ENCODE measurements at regions not wholly inside any gene's neighbourhood (a gene's known extent, or its start where the extent isn't known, plus 50 kb on each side); places are given as distances from the start of the nearest gene placed in this dataset.

DNA sequence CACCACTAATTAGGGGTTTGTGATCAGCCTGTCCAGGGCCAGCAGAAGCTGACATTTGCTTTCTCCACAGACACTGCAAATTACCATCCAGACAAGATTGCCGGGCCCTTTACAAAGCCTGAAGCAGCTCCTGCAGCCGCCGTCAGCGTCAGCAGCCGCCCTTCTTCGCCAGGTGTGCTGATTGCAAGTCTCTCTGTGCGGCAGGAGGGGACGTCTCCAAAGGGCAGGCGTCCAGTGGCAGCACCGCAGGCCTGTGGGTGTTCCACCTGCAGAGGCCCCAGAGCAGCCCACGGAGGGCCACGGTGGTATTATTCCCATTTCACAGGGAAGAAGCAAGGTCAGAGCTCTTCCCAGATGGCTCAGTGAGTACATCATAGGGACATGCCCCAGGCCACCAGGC, 108.0 kb upstream of the PPP1R26 start:
- ChIA-PET CTCF (no interaction called here), POLR2A (no interaction called here)
- TF ChIP-seq, protein P1, sequence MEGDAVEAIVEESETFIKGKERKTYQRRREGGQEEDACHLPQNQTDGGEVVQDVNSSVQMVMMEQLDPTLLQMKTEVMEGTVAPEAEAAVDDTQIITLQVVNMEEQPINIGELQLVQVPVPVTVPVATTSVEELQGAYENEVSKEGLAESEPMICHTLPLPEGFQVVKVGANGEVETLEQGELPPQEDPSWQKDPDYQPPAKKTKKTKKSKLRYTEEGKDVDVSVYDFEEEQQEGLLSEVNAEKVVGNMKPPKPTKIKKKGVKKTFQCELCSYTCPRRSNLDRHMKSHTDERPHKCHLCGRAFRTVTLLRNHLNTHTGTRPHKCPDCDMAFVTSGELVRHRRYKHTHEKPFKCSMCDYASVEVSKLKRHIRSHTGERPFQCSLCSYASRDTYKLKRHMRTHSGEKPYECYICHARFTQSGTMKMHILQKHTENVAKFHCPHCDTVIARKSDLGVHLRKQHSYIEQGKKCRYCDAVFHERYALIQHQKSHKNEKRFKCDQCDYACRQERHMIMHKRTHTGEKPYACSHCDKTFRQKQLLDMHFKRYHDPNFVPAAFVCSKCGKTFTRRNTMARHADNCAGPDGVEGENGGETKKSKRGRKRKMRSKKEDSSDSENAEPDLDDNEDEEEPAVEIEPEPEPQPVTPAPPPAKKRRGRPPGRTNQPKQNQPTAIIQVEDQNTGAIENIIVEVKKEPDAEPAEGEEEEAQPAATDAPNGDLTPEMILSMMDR (IDR thresholded peaks at IDR 0.05; ENCODE audit: insufficient read depth, low read depth, low read length) = no peak

DNA sequence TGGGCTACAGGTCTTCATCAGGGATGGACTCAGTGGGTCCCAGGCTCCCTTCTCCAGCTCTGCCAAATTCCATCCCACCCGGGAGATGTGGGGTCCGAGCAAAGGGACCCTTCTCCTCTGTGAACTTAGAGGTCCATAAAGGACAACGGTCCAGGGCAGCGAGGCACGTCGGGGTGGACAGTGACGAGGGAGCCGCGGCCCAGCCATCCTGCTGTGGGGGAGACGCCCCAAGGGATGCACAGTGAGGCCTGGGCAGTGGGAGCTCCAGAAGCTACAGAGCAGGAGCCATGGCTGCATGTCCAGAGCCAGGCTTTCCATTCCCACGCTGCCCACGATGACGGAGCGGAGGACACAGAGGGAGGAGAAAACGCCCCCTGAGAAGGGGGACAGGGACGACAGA, 107.5 kb upstream of the PPP1R26 start:
- Histone ChIP-seq H3K4me3 (ENCODE audit: low read depth, low read length) (no peak overlapping the region), H3K27me3 (ENCODE audit: control insufficient read depth, insufficient read depth, low read length) (no peaks in the 10 kb centered on the region), H3K36me3 (ENCODE audit: control insufficient read depth, insufficient read depth, low read length) (no peaks in the 10 kb centered on the region)
- DNase-seq (ENCODE audit: low read depth) = no peak
- TF ChIP-seq, protein P1 (IDR thresholded peaks at IDR 0.05; ENCODE audit: insufficient read depth, low read depth, low read length) = no peak
- POLR2A ChIA-PET = no interaction called here
- CTCF ChIA-PET = no interaction called here

More for the DNA sequence above, 108.0 kb upstream of the PPP1R26 start:
- H3K27me3 ChIP-seq (ENCODE audit: control insufficient read depth, insufficient read depth, low read length) = no peaks in the 10 kb centered on the region
- no peak overlapping the region for H3K4me3 ChIP-seq (ENCODE audit: low read depth, low read length)
- no peaks in the 10 kb centered on the region for H3K36me3 ChIP-seq (ENCODE audit: control insufficient read depth, insufficient read depth, low read length)
- DNase-seq (ENCODE audit: low read depth) = no peak

DNA sequence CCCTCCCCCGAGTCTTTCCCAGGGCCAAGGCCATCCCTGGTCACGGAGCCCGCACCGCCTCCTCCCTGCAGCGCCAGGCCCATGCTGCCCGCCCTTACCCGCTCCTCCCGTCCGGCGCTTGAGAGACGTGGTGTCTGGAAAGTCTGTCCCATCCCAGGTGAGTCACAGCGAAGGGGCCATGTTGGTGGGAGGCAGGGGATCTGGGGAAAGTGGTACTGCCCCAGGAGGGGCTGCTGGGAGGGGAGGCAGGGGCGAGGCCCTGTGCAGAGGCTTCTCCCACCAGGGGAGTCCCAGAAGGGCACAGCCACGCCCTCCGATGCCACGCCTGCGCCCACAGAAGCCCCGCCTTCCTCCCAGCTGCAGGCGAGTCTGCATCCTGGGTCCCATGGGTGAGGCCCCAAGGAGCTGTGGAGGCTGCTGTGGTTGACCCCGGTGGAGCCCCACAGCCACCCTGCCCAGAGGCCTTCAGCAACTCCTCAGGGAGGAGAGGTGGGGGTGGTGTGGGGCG, 107.0 kb upstream of the PPP1R26 start:
- TF ChIP-seq, protein P1 (IDR thresholded peaks at IDR 0.05; ENCODE audit: insufficient read depth, low read depth, low read length) = no peak
- POLR2A ChIA-PET = no interaction called here

DNA sequence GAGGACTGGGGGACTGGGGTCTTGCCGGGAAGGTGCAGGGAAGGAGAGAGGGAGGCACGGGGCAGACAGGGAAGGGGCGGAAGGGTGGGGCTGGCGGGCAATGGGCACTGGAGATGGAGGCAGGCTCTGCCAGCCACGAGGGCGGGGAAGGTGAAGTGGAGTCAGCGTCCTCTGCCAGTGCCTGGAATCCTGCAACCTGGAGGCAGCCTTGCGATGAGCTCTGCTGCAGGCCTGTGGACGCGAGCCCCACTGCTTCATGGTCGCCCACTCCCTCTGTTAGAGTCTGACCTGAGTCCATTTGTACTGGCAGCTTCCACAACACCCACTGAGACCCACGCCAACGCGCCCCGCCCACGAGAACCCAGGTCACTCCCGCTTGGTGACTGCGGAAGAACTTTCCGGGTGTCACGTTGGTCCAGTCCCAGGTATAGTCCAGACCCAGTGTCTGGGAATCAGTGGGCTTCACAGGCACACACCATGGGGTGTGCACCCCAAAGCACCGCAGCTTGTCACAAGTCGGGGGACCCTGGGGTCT, 106.4 kb upstream of the PPP1R26 start:
- H3K27me3 ChIP-seq (ENCODE audit: control insufficient read depth, insufficient read depth, low read length) = no peaks in the 10 kb centered on the region
- ChIA-PET POLR2A (no interaction called here), CTCF (no interaction called here)
- no peak for DNase-seq (ENCODE audit: low read depth)
- H3K4me3 ChIP-seq (ENCODE audit: low read depth, low read length) = no peak overlapping the region
- TF ChIP-seq, protein P1 (IDR thresholded peaks at IDR 0.05; ENCODE audit: insufficient read depth, low read depth, low read length) = no peak
- H3K36me3 ChIP-seq (ENCODE audit: control insufficient read depth, insufficient read depth, low read length) = no peaks in the 10 kb centered on the region

More for the DNA sequence above, 107.0 kb upstream of the PPP1R26 start:
- Histone ChIP-seq H3K4me3 (ENCODE audit: low read depth, low read length) (no peak overlapping the region), H3K27me3 (ENCODE audit: control insufficient read depth, insufficient read depth, low read length) (no peaks in the 10 kb centered on the region), H3K36me3 (ENCODE audit: control insufficient read depth, insufficient read depth, low read length) (no peaks in the 10 kb centered on the region)
- CTCF ChIA-PET = no interaction called here
- no peak for DNase-seq (ENCODE audit: low read depth)

DNA sequence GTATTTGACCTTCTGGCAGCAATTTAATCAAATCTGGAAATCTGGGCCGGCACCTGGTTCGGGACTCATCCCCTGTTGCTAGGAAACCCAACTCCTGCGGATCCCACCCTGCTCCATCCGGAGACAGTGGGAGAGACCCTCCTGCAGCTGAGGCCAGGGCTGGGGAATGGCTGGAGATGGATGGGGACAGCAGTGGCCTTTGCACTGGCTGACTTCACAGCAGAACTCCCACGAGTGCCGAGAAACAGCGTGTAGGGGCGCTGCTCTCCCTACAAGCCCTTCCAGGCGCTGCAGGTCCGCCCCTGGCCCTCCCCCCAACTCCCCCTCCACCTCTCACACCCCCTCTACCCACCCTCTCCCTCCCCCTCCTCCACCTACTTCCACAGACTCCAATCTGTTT, 105.8 kb upstream of the PPP1R26 start:
- CTCF ChIA-PET = no interaction called here
- Histone ChIP-seq H3K36me3 (ENCODE audit: control insufficient read depth, insufficient read depth, low read length) (no peaks in the 10 kb centered on the region), H3K4me3 (ENCODE audit: low read depth, low read length) (no peak overlapping the region), H3K27me3 (ENCODE audit: control insufficient read depth, insufficient read depth, low read length) (no peaks in the 10 kb centered on the region)
- DNase-seq (ENCODE audit: low read depth) = no peak
- POLR2A ChIA-PET = no interaction called here
- TF ChIP-seq, protein P1 (IDR thresholded peaks at IDR 0.05; ENCODE audit: insufficient read depth, low read depth, low read length) = no peak
